ENCODE measurements at regions not wholly inside any gene's neighbourhood (a gene's known extent, or its start where the extent isn't known, plus 50 kb on each side); places are given as distances from the start of the nearest gene placed in this dataset.

- CTCF ChIA-PET (ENCODE audit: low intra/inter-chr PET ratio, low total read pairs): no interaction called here
- in situ Hi-C loops (cut with HindIII; ENCODE audit: extremely low pct_ligation_motif_present, low pct_unique_long_range_greater_than_20kb): no loop called here
- no TSS peak for BruUV-seq (replicated peaks)
These were observed 1311.4 kb downstream of the ROBO2 start for GRCh38 chr3:78351334-78351733.

More at GRCh38 chr3:78351334-78351733, 1311.4 kb downstream of the ROBO2 start:
- no peak overlapping the region for H3K9ac ChIP-seq (ENCODE audit: insufficient read depth, low read depth, low read length)
- no peaks in the 10 kb centered on the region for H4K20me1 ChIP-seq (ENCODE audit: insufficient read depth, low read length)
- DNase-seq (ENCODE audit: low spot score) (no peak), FAIRE-seq (no peak), ATAC-seq (no peak)
- intact Hi-C loops (cut with micrococcal nuclease; ENCODE audit: unreplicated experiment): no loop called here
- H3K9me3 ChIP-seq (ENCODE audit: low read length): no peaks in the 10 kb centered on the region
- H3K27ac ChIP-seq (ENCODE audit: extremely low read length, insufficient read depth, low read length): no peak overlapping the region
- no peak overlapping the region for H3K4me2 ChIP-seq (ENCODE audit: low read depth, low read length)
- no peaks in the 10 kb centered on the region for H3K36me3 ChIP-seq (replicated peaks in 1 of 2; ENCODE audit: control insufficient read depth in 1 of 2, insufficient read depth in 2 of 2, low read length in 2 of 2)
- no peak overlapping the region for H2AFZ ChIP-seq (ENCODE audit: low read length)
- TF ChIP-seq PBX2 (CRISPR knock-in tag; IDR thresholded peaks at IDR 0.05) (no peak), DR1 (CRISPR knock-in tag; IDR thresholded peaks at IDR 0.05) (no peak), HMG20A (CRISPR knock-in tag; IDR thresholded peaks at IDR 0.05; ENCODE audit: borderline replicate concordance) (no peak), MAFG (CRISPR knock-in tag; IDR thresholded peaks at IDR 0.05) (no peak), KAT2B (IDR thresholded peaks at IDR 0.05; ENCODE audit: borderline replicate concordance, low read depth, low read length) (no peak), SP2 (CRISPR knock-in tag; IDR thresholded peaks at IDR 0.05) (no peak), ARID5B (CRISPR knock-in tag; IDR thresholded peaks at IDR 0.05) (no peak), KAT8 (CRISPR knock-in tag; IDR thresholded peaks at IDR 0.05) (no peak), KDM5A (IDR thresholded peaks at IDR 0.05; ENCODE audit: borderline replicate concordance, low read length) (no peak), TCF7L2 (IDR thresholded peaks at IDR 0.05; ENCODE audit: low read depth, low read length) (no peak), CTCF (CRISPR knock-in tag; IDR thresholded peaks at IDR 0.05) (no peak), ZSCAN21 (CRISPR knock-in tag; IDR thresholded peaks at IDR 0.05; ENCODE audit: borderline replicate concordance) (no peak), ZNF510 (CRISPR knock-in tag; IDR thresholded peaks at IDR 0.05; ENCODE audit: low read depth) (no peak), NFKBIZ (CRISPR knock-in tag; IDR thresholded peaks at IDR 0.05) (no peak), YY1 (IDR thresholded peaks at IDR 0.05; ENCODE audit: insufficient read depth, insufficient replicate concordance, low read depth, low read length) (no peak)
- no peaks in the 10 kb centered on the region for H3K27me3 ChIP-seq (ENCODE audit: control insufficient read depth in 1 of 2, insufficient read depth in 2 of 2, low read length in 2 of 2)
- no peaks in the 10 kb centered on the region for H3K4me1 ChIP-seq (ENCODE audit: insufficient read depth, low read length)
- POLR2A ChIA-PET: no interaction called here
- WGBS (ENCODE audit: low lambda C conversion rate): 3% methylated on average over 3 of the region's 3 CpGs
- no peak overlapping the region for H3K4me3 ChIP-seq (replicated peaks in 1 of 3; ENCODE audit: insufficient read depth in 1 of 3, low read depth in 2 of 3, low read length in 3 of 3)
- no peaks in the 10 kb centered on the region for H3K79me2 ChIP-seq (ENCODE audit: insufficient read depth, low read length)
